ENCODE measurements at regions not wholly inside any gene's neighbourhood (a gene's known extent, or its start where the extent isn't known, plus 50 kb on each side); places are given as distances from the start of the nearest gene placed in this dataset.

GRCh38 chr20:29687438-29687837, 1570.0 kb upstream of the DEFB115 start:
- TF ChIP-seq CTCF (conservative IDR thresholded peaks at IDR 0.05) (no peak), ZFX (IDR thresholded peaks at IDR 0.05) (no peak)

Data from C4-2B (cell line).